Esophagus (tissue), 2 donors: ENCODE measurements at regions not wholly inside any gene's neighbourhood (a gene's known extent, or its start where the extent isn't known, plus 50 kb on each side); places are given as distances from the start of the nearest gene placed in this dataset.
"Not testable (repeated sequence)": the region's sequence is repeated elsewhere in the genome, so short reads cannot be mapped to it uniquely, and the experiment has no call there.

Source experiments
- H3K27ac ChIP-seq, 2 donors: one replicate each; pipeline ENCODE4 v1.5.1; 2013; ENCODE audit warnings: low read depth in 2 of 2, mild to moderate bottlenecking in 2 of 2, inconsistent platforms in 1 of 2, low read length in 1 of 2, moderate library complexity in 1 of 2
- H3K27me3 ChIP-seq, 2 donors: one replicate each; pipeline ENCODE4 v1.6.1; 2013; ENCODE audit warnings: low read length in 2 of 2, control low read depth in 1 of 2, mild to moderate bottlenecking in 1 of 2; ENCODE audit not compliant: insufficient read depth in 2 of 2, control insufficient read depth in 1 of 2
- H3K36me3 ChIP-seq, 2 donors: one replicate each; pipeline ENCODE4 v1.6.1; 2013; ENCODE audit warnings: low read length in 1 of 2; ENCODE audit not compliant: control insufficient read depth in 2 of 2, insufficient read depth in 2 of 2
- H3K4me1 ChIP-seq, 2 donors: one replicate each; pipeline ENCODE4 v1.6.1; 2013; ENCODE audit warnings: low read length in 1 of 2; ENCODE audit not compliant: control insufficient read depth in 2 of 2, insufficient read depth in 2 of 2
- H3K4me3 ChIP-seq, 2 donors: one replicate each; pipeline ENCODE4 v1.5.1; 2013; ENCODE audit warnings: low read length in 2 of 2, mild to moderate bottlenecking in 2 of 2, low read depth in 1 of 2, moderate library complexity in 1 of 2
- H3K9me3 ChIP-seq, 2 donors: one replicate each; pipeline ENCODE4 v1.6.1; 2013; ENCODE audit warnings: mild to moderate bottlenecking in 2 of 2, low read depth in 1 of 2, low read length in 1 of 2, moderate library complexity in 1 of 2; ENCODE audit not compliant: control insufficient read depth in 2 of 2, insufficient read depth in 1 of 2
- WGBS, 2 donors: extraction: QIAGEN DNeasy Blood & Tissue Kit; methylation state at CpG; one replicate each; pipeline ENCODE4 v1.1.7; 2013; 5-methylcytosine and 5-hydroxymethylcytosine counted together
- donor health status: healthy with polysubstance abuse.
- donor health status: Bipolar disorder and iron deficiency.

GRCh38 chr14:101322223-101322622 is 239.1 kb upstream of the DIO3 start:
- Histone ChIP-seq H3K27me3 (no peaks in the 10 kb centered on the region), H3K27ac (no peak overlapping the region), H3K9me3 (peaks cover 0 to 4% of the 10 kb centered on the region in 2 donors), H3K36me3 (no peaks in the 10 kb centered on the region), H3K4me3 (no peak overlapping the region), H3K4me1 (no peaks in the 10 kb centered on the region)
- WGBS, 2 donors = 72 to 76% methylated on average over 5 of the region's 5 CpGs

GRCh38 chr14:101323111-101323510 is 238.2 kb upstream of the DIO3 start:
- no peaks in the 10 kb centered on the region for H3K27me3 ChIP-seq
- 91 to 92% methylated on average over 4 of the region's 4 CpGs for WGBS, 2 donors
- H3K36me3 ChIP-seq = no peaks in the 10 kb centered on the region
- H3K4me1 ChIP-seq = no peaks in the 10 kb centered on the region
- H3K27ac ChIP-seq = no peak overlapping the region
- peaks cover 0 to 4% of the 10 kb centered on the region in 2 donors for H3K9me3 ChIP-seq
- H3K4me3 ChIP-seq = no peak overlapping the region

GRCh38 chr14:101323614-101324235 is 237.6 kb upstream of the DIO3 start:
- not testable (repeated sequence) for H3K36me3 ChIP-seq, H3K27ac ChIP-seq, H3K4me1 ChIP-seq, H3K27me3 ChIP-seq, H3K9me3 ChIP-seq, H3K4me3 ChIP-seq
- 87 to 88% methylated on average over 7 of the region's 7 CpGs for WGBS, 2 donors

GRCh38 chr14:101325319-101325718 is 236.0 kb upstream of the DIO3 start:
- Histone ChIP-seq H3K9me3 (peaks cover 0 to 4% of the 10 kb centered on the region in 2 donors), H3K36me3 (no peaks in the 10 kb centered on the region), H3K27me3 (no peaks in the 10 kb centered on the region), H3K27ac (no peak overlapping the region), H3K4me1 (no peaks in the 10 kb centered on the region), H3K4me3 (no peak overlapping the region)
- 58 to 63% methylated on average over 4 of the region's 4 CpGs for WGBS, 2 donors

- WGBS, 2 donors = 54 to 66% methylated on average over 10 of the region's 10 CpGs
- Histone ChIP-seq H3K27me3 (no peaks in the 10 kb centered on the region), H3K4me1 (no peaks in the 10 kb centered on the region), H3K9me3 (peaks cover 0 to 3% of the 10 kb centered on the region in 2 donors), H3K36me3 (no peaks in the 10 kb centered on the region), H3K27ac (no peak overlapping the region), H3K4me3 (no peak overlapping the region)
Observed at GRCh38 chr14:101328412-101329028, 232.8 kb upstream of the DIO3 start.

- H3K27ac ChIP-seq = no peak overlapping the region
- H3K36me3 ChIP-seq = no peaks in the 10 kb centered on the region
- H3K27me3 ChIP-seq = no peaks in the 10 kb centered on the region
- no peaks in the 10 kb centered on the region for H3K9me3 ChIP-seq
- no peak overlapping the region for H3K4me3 ChIP-seq
- WGBS, 2 donors = 79 to 80% methylated on average over 22 of the region's 22 CpGs
- H3K4me1 ChIP-seq = no peaks in the 10 kb centered on the region
Observed at GRCh38 chr14:101330416-101331140, 230.7 kb upstream of the DIO3 start.

GRCh38 chr14:101331141-101331525 is 230.2 kb upstream of the DIO3 start:
- H3K4me1 ChIP-seq = no peaks in the 10 kb centered on the region
- WGBS, 2 donors = 78 to 90% methylated on average over 10 of the region's 10 CpGs
- no peak overlapping the region for H3K27ac ChIP-seq
- no peak overlapping the region for H3K4me3 ChIP-seq
- no peaks in the 10 kb centered on the region for H3K9me3 ChIP-seq
- no peaks in the 10 kb centered on the region for H3K36me3 ChIP-seq
- H3K27me3 ChIP-seq = no peaks in the 10 kb centered on the region

- Histone ChIP-seq H3K9me3 (no peaks in the 10 kb centered on the region), H3K4me3 (no peak overlapping the region)
- WGBS, 2 donors = 80 to 85% methylated on average over 6 of the region's 6 CpGs
Observed at GRCh38 chr14:101331661-101332169, 229.6 kb upstream of the DIO3 start.

GRCh38 chr14:101332281-101332680 is 229.0 kb upstream of the DIO3 start:
- Histone ChIP-seq H3K4me3 (no peak overlapping the region), H3K36me3 (no peaks in the 10 kb centered on the region), H3K27ac (no peak overlapping the region), H3K9me3 (no peaks in the 10 kb centered on the region), H3K27me3 (no peaks in the 10 kb centered on the region), H3K4me1 (no peaks in the 10 kb centered on the region)
- 76 to 77% methylated on average over 8 of the region's 8 CpGs for WGBS, 2 donors

More at GRCh38 chr14:101331661-101332169, 229.6 kb upstream of the DIO3 start:
- Histone ChIP-seq H3K27me3 (no peaks in the 10 kb centered on the region), H3K36me3 (no peaks in the 10 kb centered on the region), H3K27ac (no peak overlapping the region), H3K4me1 (no peaks in the 10 kb centered on the region)
